ENCODE measurements at regions not wholly inside any gene's neighbourhood (a gene's known extent, or its start where the extent isn't known, plus 50 kb on each side); places are given as distances from the start of the nearest gene placed in this dataset.
"Not testable (repeated sequence)": the region's sequence is repeated elsewhere in the genome, so short reads cannot be mapped to it uniquely, and the experiment has no call there.

DNA sequence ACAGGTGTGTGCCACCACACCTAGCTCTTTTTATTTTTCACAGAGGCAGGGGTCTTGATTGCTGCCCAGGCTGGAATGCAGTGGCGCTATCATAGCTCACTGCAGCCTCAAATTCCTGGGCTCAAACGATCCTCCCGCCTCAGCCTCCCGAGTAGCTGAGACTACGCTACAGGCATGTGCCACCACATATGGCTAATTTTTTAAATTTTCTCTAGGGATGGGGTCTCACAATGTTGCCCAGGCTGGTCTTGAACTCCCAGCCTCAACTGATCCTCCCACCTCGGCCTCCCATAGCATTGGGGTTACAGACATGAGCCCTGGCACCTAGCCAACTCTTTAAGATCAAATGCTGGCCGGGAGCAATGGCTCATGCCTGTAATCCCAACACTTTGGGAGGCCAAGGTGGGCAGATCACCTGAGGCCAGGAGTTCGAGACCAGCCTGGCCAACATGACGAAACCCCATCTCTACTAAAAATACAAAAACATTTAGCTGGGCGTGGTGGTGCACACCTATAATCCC, 50.6 kb upstream of the MYL10 start:
- DNase-seq (ENCODE audit: low read depth) = not testable (repeated sequence)

DNA sequence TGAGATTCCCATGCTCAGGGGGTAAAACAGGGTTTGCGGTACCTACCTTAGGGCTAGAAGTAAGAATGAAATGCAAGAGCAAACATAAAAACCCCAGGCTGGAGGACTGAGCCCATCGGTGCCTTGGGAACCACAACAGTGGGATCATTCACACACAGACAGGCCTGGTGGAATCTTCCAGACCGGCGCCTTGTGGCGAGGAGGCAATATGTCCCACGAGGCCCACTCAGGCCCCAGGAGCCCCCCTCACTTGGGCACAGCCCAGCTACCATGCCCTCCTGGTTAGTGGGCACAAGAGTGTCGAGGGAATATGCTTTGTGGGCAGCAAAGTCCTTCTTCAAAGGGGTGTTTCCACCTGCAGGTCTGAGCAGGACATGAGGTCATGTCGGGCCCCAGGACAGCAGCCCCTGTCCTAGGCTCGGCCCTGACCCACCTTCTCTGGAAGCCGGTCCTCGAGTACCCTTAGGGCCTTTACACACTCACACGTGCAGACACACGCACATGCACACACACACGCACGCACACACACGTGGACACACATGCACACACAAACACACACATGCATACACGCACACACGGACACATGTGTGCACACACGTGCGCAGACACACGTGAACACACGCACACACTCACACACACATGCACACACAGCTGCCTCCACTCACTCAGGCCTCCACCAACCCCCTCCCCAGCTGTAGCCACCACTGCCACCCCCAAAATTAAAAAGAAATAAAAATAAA, 51.5 kb upstream of the MYL10 start:
- DNase-seq (ENCODE audit: low read depth) = no peak

DNA sequence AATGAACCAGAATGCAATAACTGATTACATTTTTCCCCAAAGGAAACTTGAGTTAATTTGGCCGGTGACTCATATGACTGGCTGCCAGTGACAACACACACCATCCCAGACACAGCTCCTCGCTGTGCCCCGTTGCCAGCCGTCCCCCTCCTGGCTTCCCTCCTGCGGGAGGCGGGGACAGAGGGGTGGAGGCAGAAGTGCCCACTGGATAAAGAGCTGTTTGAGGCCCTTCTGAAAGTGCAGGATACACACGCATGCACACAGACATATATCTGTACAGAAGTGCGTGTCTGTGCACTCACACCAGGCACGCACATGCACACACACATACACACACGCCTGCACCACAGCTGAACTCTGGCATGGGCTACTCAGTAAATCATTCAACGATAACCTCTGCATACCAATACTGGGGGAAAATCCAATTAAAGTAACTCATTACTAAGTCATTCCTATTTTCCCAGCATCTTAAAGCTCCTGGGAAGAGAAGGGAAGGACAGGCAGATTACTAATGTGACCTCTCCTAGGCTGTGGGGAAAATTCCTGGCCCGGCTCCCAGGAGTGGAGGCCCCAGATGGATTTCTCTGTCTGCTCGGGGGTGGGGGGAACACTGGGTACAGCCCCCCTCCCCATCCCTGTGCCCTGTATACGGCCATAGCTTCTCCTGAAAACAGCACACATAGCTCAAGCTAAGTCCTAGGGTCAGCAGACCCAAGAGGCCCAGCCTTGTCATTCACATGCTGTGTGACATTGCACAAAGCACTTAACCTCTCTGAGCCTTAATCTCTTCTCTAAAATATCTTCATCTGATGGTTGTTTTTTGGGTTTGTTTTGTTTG, 52.3 kb upstream of the MYL10 start:
- peak; percentile 66 for DNase-seq (ENCODE audit: low read depth)

DNA sequence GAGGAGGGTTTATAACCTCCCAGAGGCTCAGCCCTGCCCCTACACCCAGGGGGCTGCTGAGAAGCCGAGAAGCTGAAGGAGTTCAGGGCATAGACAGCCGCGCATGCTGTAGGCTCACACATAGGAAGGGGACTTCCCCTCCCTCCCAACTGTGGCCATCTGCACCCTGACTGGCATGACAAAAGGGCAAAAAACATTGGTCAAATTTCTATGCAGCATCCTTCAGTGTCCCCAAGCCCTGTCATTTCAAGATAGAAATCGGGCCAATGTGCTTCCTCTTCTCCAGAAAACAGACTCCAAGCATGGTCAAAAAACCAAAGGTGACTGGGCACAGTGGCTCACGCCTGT, 55.9 kb upstream of the MYL10 start:
- no peak for DNase-seq (ENCODE audit: low read depth)

DNA sequence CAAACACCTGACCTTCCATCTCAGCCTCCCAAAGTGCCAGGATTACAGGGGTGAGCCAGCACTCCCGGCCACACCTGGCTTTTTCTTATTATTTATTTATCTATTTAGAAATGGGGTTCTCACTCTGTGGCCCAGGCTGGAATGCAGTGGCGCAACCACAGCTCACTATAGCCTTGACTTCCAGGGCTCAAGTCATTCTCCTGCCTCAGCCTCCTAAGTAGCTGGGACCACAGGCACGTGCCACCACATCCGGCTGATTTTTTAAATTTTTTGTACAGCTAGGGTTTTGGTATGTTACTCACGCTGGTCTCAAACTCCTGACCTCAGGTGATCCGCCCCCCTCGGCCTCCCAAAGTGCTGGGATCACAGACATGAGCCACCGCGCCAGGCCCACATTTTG, 56.9 kb upstream of the MYL10 start:
- DNase-seq (ENCODE audit: low read depth) = no peak

DNA sequence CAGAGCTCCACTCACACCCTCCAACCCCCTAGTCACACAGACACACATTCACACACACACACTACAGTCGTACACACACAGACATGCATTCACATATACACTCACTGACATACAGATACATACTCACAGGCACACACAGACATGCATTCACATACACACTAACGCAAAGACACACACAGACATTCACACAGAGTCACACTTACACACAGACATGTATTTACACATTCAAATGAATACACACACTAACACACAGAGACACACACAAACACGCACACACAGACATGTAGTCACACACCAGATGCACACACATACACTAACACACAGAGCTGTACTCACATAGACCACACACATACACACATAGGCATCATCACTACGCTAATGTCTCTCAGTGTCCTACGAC, 58.0 kb upstream of the MYL10 start:
- DNase-seq (ENCODE audit: low read depth) = no peak

DNA sequence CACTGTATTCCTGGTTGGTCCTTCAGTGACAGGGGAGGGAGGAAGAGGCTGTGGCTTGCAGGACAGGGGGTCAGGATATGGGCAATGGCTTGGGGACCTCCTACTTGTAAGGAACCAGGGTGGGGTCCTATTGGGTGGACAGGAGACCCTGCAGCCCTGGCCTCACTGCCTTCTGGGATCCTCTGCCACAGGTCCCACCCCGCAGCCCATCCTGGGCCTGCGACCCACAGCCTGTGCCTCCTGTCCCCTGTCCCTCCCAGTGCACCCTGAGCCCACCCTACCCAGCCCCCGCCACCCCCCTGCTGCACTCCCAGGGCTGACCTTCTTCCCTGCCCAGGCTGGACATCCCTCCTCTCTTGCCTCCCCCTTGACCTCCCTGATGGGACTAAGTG, 58.7 kb upstream of the MYL10 start:
- no peak for DNase-seq (ENCODE audit: low read depth)

DNA sequence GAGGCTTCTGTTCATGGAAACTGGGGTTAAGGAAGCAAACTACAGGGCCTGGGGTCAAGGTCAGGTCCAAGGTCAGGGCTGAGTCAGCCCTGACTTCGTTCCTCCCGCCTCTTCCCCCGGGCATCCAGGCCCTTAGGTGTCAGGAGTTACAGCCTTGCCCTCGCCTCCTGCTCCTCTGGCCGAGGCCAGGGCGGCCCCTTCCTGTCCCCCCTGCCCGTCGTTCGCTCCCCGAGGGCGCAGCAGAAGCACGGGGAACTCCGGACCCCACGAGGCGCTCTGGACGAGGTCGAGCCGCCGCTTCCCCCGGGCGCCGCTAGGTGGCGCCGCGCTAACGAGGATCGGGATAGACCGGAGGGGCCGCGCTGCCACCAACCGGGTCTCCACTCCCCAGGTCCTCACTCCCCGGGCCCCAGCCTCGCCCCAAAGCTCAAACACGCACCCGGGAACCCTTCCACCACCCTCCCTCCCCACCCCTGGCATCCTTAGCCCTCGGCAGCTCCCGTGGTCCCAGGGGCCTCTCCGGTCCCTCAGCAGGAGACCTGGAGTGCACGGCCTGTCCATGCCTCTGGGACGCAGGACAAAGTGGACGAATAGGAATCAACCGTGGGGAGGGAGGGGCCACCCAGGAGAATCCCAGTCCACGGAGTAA, 59.2 kb upstream of the MYL10 start:
- no peak for DNase-seq (ENCODE audit: low read depth)

DNA sequence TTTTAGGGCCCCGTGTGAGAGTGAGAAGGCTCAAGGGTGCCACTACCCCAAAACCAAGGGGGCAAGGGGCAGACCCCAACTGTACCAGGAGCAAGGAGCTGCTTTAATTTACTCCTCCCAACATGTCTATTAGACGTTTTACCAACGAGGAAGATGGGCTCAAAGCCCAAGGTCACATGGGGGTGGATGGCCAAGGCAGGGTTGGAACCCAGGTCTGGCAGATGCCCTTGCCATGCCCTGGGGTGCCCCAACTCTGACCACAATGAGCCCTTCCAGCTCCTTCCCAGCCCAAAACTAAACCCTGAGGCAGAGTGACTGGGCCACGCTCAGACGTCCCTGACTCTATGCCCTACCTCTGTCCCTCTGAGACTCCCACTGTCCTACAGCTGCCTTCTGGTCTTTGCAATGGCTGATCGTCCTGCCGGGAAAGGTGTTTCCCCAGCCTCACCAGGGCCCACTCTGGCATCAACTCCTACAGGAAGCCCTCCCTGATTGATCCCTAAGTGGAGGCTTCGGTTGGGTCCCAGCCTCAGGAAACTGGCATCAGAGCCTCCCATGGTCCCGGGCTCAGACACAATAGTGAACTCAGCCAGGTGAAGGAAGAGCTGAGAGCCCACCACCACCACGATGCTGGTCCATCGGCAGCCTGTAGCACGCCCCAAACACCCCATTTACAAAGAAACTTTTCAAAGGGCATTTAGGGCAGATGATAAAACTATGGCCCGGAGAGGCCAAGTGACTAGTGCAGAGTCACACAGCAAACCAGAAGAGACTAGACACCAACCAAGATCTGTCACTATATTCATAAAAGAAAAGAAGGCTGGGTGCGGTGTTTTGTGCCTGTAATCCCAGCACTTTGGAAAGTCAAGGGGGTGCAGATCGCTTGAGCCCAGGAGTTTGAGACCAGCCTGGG, 60.2 kb upstream of the MYL10 start:
- DNase-seq (ENCODE audit: low read depth) = no peak

DNA sequence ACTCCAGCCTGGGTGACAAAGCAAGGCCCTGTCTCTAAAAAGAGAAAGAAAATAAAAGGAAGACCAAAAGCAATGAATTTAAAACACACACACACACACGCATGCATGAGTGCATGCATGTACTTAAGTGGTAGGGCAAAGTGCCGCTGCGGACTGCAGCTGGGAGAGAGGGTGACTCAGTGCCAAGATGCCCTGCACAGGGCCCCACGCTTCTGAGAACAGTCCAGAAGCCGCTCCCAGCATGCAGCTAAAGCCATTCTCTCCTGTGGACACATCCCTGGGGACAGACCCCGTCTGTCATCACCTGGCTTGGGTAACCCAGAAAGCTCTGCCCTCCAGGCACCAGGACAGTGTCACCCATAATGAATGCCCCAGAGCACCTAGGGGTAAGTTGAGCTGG, 61.0 kb upstream of the MYL10 start:
- no peak for DNase-seq (ENCODE audit: low read depth)

DNA sequence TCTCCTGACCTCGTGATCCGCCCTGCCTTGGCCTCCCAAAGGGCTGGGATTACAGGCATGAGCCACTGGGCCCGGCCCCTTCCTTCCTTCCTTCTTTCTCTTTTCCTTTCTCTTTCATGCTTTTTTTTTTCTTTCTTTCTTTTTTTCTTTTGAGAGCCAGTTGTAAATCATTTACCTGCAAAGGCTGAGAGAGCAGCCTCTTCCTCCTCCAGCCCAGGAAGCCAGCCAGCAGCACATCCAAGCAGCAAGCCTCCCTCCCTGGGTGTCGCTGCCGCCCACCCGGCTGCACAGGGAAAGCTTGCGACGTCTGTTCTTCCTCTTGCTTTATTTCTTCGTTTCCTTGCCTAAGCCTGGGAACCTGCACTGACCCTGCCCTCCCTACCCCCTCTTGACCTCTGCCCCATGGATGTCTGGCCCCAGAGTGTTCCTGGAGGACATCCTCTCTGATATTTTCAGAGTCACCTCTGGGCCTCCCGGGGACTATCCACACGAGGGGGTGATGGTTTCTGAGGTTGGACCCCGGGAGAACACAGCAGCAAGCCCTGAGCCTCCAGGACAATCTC, 62.8 kb upstream of the MYL10 start:
- no peak for DNase-seq (ENCODE audit: low read depth)

DNA sequence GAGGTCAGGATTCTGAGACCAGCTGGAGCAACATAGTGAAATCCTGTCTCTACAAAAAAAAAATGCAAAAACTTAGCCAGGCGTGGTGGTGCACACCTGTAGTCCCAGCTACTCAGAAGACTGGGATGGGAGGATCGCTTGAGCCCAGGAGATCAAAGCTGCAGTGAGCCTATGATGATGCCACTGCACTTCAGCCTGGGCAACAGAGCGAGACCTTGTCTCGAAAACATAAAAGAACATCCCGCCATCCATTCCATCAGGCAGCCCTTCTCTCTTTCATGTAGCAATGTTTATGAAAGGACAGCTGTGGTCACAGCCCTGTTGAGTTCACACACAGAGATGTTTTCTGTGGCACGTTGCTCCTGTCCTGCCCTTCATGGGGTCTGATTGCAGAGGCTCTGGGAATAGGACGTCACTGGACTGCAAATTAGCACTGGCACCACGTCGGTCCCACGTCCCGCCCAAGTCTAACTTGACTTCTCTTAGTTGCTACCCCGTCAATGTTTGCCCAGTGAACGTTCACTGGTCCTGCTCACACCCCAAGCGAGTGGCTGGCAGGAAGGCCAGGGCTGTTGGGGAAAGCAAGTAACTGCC, 64.5 kb upstream of the MYL10 start:
- DNase-seq (ENCODE audit: low read depth) = no peak

DNA sequence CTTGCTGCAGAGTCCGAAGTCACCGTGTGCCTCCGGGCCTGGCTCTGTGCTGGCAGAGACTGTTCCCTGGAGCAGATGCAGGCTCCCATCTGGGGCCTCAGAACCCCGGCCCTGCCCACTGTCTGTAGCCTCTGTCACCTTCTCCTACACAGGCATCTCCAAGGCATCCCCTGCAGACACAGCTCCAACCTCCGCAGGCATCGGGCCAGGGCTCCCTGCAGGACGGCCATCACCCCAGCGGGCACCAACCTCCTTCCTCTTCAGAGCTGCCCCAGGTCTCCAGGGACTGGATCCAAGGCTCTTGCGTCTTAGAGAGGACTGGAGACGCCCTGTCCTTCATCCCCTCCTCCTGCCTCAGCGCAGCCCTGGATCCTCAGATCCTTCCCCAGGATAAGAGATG, 69.9 kb upstream of the MYL10 start:
- no peak for DNase-seq (ENCODE audit: low read depth)

DNA sequence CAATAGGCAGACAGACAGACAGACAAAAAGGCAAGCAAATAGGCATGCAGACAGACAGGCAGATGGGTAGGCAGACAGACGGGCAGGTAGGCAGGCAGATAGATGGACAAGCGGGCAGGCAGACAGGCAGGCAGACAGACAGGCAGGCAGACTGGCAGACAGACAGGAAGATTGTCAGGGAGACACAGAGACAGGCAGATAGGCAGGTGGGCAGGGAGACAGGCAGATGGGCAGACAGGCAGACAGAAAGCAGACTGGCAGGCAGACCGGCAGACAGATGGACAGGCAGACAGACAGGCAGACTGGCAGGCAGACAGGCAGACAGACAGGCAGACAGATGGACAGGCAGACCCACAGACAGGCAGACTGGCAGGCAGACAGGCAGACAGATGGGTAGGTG, 70.3 kb upstream of the MYL10 start:
- DNase-seq (ENCODE audit: low read depth) = no peak

DNA sequence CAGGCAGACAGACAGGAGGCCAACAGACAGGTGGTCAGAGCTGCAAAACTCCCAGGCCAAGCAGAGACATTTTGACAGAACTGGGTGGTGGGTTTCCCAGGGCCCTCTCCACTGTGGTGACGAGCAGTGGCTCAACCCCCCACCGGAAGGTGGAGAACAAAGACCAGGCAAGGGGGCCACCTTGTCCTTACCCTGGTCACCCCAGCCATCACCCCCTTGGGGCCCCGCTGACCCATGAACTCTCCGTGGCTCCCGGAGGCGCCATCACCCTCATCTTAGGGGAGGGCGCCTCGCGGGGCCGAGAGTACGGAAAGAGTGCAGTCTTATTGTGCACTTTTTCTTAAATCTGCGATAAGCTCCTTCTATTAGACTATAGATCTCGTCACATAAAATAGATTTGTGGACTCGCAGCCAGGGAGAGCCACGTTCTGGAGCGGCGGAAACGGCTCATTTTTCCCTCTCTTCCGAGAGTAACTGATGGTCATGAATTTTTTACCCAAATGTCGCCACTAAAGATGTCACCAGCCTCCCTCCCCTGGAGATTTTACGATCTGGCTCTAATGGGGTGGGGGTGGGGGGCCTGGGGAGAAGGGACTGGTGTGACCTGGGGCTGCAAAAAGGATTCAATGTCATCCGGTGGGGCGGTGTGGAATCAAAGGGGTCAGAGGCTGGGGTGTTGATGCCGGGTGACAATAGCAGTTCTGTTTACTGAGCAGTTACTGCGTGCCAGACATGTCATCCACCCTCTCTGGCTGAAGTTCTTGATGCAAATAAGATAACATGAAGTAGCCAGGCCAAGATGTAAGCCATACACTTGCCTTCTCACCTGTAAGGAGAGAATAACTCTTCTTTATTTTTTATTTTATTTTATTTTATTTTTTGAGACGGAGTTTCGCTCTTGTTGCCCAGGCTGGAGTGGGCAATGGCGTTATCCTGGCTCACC, 71.1 kb upstream of the MYL10 start:
- no peak for DNase-seq (ENCODE audit: low read depth)

DNA sequence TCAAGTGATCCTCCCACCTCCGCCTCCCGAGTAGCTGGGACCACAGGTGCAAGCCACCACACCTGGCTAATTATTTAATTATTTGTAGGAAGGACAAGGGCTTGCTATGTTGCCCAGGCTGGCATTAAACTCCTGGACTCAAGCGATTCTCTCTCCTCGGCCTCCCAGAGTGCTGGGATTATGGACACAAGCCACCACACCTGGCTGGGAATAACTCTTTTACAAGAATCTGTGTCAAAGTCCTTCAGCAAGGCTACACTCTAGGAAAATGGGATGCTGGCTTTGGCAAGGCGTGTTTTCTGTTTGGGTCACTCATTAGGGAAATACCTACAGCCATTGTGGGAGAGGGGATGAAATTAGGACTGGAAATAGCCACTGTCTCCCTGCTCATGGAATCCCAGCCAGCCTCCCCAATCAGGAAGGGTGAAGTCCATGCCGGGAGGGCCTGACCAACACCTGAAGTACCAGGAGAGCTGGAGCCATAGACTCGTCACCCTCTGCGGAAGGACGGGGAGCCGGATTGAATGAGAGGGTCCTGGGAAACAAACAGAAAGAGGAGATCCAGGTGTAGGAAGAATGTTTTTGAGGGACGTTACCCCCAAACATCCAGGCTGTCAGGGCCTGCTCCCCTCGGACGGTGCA, 72.2 kb upstream of the MYL10 start:
- no peak for DNase-seq (ENCODE audit: low read depth)

DNA sequence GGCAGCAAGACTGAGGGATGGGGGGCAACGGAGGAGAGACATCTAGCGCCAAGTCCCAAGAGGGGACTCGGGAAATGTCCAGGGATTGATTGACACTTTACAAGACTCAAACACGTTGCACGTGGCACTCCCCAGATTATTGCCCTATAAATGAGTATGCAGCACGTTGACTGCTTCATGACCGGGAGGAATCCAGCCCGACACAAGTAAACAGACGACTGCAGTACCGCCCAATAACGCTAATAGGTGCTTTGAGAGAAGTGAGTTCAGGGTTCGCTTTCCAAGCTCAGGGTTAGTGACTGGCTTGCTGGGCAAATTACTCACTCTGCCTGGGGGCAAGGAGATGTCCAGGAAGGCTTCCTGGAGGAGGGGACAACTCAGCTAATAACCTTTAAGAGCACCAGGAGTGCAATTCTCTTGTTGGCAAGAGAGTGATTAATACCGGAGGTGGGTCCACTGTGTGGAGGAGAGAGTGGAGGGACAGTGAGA, 73.3 kb upstream of the MYL10 start:
- DNase-seq (ENCODE audit: low read depth) = no peak

DNA sequence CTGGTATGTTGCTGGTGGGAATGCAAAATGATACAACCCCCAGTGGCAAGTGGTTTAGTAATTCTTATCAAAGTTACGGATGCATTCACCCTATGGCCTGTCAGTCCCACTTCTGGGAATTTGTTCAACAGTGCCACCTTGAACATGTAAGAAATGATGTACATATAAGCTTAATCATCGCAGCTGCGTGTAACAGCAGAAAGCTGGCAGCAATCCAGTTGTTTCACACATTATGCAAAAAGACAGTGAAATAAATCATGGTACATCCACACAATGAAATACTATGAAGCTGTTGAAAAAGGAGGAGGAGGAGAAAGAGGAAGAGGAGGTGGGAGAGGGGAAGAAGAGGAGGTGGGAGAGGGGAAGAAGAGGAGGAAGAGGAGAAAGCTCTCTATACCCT, 76.2 kb upstream of the MYL10 start:
- DNase-seq (ENCODE audit: low read depth) = no peak

DNA sequence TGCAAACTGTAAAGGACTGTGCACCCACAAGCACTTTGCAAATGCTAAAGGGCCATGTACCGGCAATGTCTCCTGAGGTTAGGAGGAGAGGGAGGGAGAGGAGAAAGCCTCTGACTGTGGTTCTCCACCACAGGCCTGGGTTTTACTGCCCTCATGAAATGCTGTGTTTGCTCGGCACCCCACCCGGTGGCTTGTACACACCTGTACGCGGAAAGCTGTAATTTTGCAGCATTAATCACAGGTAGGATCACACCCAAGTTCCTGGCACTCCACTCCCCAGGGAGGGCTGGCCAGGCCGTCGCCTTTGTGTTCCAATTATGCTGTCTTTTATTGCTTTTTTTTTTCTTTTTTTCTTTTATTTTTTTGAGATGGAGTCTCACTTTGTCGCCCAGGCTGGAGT, 78.5 kb upstream of the MYL10 start:
- no peak for DNase-seq (ENCODE audit: low read depth)
